AG04449 (cell line): ENCODE measurements at regions not wholly inside any gene's neighbourhood (a gene's known extent, or its start where the extent isn't known, plus 50 kb on each side); places are given as distances from the start of the nearest gene placed in this dataset.

ENCODE experiments used
- CTCF ChIA-PET: fragments of 350-600 bp; formaldehyde crosslinking; extraction: SDS; loops from one replicate; lab custom pipeline; 2021; ENCODE audit warnings: antibody characterized with exemption; lab: Yijun Ruan, JAX
- POLR2A ChIA-PET: fragments of 400-600, 350-600 bp; formaldehyde crosslinking; extraction: SDS; loops from one replicate; lab custom pipeline; 2020; ENCODE audit warnings: antibody characterized with exemption, inconsistent platforms; lab: Yijun Ruan, JAX
- DNase-seq: peaks from one replicate; pipeline ENCODE4 v3.0.0-alpha.2; 2010; ENCODE audit warnings: low read depth, low spot score
- H3K4me3 ChIP-seq: 2 replicates; pipeline ENCODE4 v1.5.1; 2011; ENCODE audit warnings: low read depth, mild to moderate bottlenecking, control low read depth, low read length
- CTCF ChIP-seq: IDR thresholded peaks from one replicate; pipeline ENCODE4 v1.5.1; 2011; ENCODE audit warnings: mild to moderate bottlenecking, moderate library complexity, low read length, control low read depth, inconsistent platforms; ENCODE audit not compliant: insufficient read depth; ENCODE audit errors: missing control alignments

GRCh38 chr5:135233477-135233876 is 165.6 kb downstream of the MACROH2A1 start:
- no peak overlapping the region for H3K4me3 ChIP-seq
- ChIA-PET POLR2A (no interaction called here), CTCF (interaction anchor here (1.5 kb wide), 1 partner anchor 13 kb away, joined by 4 read pairs; no protein-coding TSS in a partner anchor)
- no peak for DNase-seq
- no peak for TF ChIP-seq CTCF

DNA sequence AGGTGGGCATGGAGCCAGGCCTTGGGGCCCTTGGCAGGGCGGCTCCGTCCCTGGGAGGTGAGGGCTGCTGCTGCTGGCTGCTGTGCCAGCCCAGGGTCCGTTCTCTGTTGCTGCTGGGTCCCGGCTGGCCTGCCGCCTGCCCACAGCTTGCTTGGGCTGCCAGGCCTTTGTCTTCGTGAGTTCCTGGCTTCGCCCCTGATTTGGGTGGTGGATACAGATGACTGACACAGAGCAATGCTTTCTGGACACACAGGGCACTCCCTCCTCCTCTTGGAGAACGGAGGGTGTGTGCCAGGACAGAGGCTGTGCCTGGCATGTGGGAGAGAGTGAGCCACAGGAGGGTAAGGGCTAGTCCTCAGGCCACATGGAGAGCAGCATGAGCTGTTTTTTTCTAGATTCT is 166.1 kb downstream of the MACROH2A1 start:
- TF ChIP-seq CTCF = no peak
- no peak overlapping the region for H3K4me3 ChIP-seq
- ChIA-PET CTCF (interaction anchor here (1.5 kb wide), 1 partner anchor 14 kb away, joined by 4 read pairs; no protein-coding TSS in a partner anchor), POLR2A (no interaction called here)
- DNase-seq = no peak

- CTCF ChIA-PET = interaction anchor here (0.7 kb wide), 1 partner anchor 9 kb away, joined by 3 read pairs; no protein-coding TSS in a partner anchor
- DNase-seq = no peak
- H3K4me3 ChIP-seq = no peak overlapping the region
- POLR2A ChIA-PET = no interaction called here
- no peak for TF ChIP-seq CTCF
Observed at GRCh38 chr5:135231289-135231688, 167.7 kb downstream of the MACROH2A1 start.

- ChIA-PET POLR2A (interaction anchor here (0.9 kb wide), 1 partner anchor 161 kb away, joined by 3 read pairs; no protein-coding TSS in a partner anchor), CTCF (interaction anchor here (0.8 to 1.3 kb wide), 2 partner anchors 11 to 15 kb away, joined by 3 read pairs; no protein-coding TSS in a partner anchor)
- DNase-seq = no peak
- no peak for TF ChIP-seq CTCF
- no peak overlapping the region for H3K4me3 ChIP-seq
Observed at GRCh38 chr5:135230251-135230925, 168.6 kb downstream of the MACROH2A1 start.

DNA sequence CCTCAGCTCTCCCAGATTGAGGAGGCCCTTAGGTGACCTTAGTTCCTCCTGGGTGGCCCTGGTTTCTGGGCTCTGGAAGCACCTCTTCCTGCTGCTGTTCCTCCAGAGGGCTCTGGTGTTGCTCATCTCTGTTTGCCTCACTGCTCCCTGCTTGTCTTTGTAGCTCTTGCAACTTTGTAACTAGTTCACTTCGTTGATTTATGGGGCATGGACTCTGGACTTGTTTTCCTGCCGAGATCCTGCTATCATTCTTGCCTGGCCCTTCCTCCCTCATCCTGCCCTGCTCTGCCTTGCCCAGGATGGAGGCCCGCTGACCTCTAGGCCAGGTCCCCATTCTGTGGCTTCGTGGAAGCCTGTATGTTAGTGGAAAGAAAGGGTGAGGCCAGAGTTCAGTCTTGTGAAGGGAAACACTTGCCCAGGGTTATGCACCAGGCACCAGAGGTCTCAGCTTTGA is 169.3 kb downstream of the MACROH2A1 start:
- no peak overlapping the region for H3K4me3 ChIP-seq
- DNase-seq = no peak
- POLR2A ChIA-PET = no interaction called here
- CTCF ChIA-PET = interaction anchor here (0.8 to 1.3 kb wide), 2 partner anchors 10 to 15 kb away, joined by 3 read pairs; no protein-coding TSS in a partner anchor
- no peak for TF ChIP-seq CTCF

DNA sequence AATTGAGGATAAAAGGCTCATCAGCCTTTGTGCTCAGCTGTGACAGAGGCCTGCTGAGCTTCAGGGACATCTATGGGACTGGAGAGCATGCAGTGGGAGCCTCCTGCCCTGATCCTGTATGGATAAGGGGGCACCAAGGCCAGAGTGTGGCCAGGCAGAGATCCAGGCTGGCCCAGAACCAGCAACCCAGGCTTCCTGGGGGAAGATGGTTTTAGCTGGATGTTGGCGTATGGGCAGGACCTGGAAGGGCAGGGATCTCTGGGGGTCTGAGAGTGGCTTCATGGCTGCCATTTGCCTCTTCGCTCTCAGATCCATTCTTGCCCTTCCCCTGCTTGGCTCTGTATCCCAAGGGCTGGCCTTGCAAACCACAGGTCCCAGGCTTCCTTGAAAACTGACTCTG is 169.9 kb downstream of the MACROH2A1 start:
- ChIA-PET POLR2A (no interaction called here), CTCF (interaction anchor here (0.8 to 1.3 kb wide), 2 partner anchors 10 to 16 kb away, joined by 3 read pairs; no protein-coding TSS in a partner anchor)
- no peak overlapping the region for H3K4me3 ChIP-seq
- TF ChIP-seq CTCF = no peak
- DNase-seq = no peak
